Neural progenitor cell (in vitro differentiated cells): ENCODE measurements at regions not wholly inside any gene's neighbourhood (a gene's known extent, or its start where the extent isn't known, plus 50 kb on each side); places are given as distances from the start of the nearest gene placed in this dataset.

Source experiments
- EZH2 ChIP-seq: fragments of 200-600 bp; sonication (generic); IDR thresholded peaks from 2 replicates; pipeline ENCODE4 v1.6.1; 2017; ENCODE audit warnings: antibody characterized with exemption, mild to moderate bottlenecking, moderate library complexity
- EZH2phosphoT487 ChIP-seq: fragments of 200-600 bp; sonication (generic); IDR thresholded peaks from 2 replicates; pipeline ENCODE4 v1.6.1; 2017; ENCODE audit warnings: antibody characterized with exemption
- TF ChIP-seq, protein P1 (sequence below): fragments of 200-600 bp; sonication (generic); IDR thresholded peaks from 2 replicates; pipeline ENCODE4 v1.5.1; 2017; ENCODE audit warnings: antibody characterized with exemption, mild to moderate bottlenecking

DNA sequence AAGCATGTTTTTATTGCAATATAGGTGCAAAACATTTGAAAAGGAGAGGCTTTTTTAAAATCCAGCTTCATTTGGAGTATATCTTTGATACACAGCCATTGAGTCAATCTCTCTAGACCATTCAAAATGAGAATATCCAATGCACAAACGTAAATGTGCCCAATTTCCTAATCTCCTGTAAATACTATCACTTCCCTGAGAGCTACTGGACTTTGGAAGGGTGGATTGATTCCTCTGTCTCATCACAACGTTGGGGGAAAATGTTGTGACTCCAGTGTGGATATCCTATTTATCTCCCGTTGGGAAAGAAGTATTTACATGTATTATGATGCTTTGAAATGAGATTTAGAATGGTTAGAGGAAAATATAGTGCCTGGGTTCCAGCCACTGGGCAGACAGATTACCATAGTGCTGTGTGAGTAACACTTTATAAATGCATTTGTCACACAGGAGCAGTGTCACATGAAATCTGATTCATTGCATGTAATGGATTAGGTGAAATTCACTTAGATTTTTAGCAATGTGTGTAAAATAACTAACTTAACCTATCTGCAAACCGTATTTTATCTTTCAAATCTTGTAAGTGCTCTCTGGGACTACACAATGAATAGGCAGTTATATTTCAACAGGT, 64.4 kb upstream of the VCX3A start:
- TF ChIP-seq, protein P1, sequence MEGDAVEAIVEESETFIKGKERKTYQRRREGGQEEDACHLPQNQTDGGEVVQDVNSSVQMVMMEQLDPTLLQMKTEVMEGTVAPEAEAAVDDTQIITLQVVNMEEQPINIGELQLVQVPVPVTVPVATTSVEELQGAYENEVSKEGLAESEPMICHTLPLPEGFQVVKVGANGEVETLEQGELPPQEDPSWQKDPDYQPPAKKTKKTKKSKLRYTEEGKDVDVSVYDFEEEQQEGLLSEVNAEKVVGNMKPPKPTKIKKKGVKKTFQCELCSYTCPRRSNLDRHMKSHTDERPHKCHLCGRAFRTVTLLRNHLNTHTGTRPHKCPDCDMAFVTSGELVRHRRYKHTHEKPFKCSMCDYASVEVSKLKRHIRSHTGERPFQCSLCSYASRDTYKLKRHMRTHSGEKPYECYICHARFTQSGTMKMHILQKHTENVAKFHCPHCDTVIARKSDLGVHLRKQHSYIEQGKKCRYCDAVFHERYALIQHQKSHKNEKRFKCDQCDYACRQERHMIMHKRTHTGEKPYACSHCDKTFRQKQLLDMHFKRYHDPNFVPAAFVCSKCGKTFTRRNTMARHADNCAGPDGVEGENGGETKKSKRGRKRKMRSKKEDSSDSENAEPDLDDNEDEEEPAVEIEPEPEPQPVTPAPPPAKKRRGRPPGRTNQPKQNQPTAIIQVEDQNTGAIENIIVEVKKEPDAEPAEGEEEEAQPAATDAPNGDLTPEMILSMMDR: no peak
- TF ChIP-seq EZH2: no peak
- no peak for TF ChIP-seq EZH2phosphoT487
